ENCODE measurements at regions not wholly inside any gene's neighbourhood (a gene's known extent, or its start where the extent isn't known, plus 50 kb on each side); places are given as distances from the start of the nearest gene placed in this dataset.

GRCh38 chr10:27601503-27601902, 97.4 kb downstream of the RAB18 start:
- TF ChIP-seq CEBPB (IDR thresholded peaks at IDR 0.05; ENCODE audit: low read depth), result no peak
- TF ChIP-seq ZFX (IDR thresholded peaks at IDR 0.05), result no peak
- TF ChIP-seq REST (IDR thresholded peaks at IDR 0.05; ENCODE audit: low read depth), result no peak
- TF ChIP-seq CTCF (IDR thresholded peaks at IDR 0.05 in 2 of 3, conservative IDR thresholded peaks at IDR 0.05 in 1 of 3; ENCODE audit: borderline replicate concordance in 1 of 3, insufficient read depth in 1 of 3, low read depth in 2 of 3, low read length in 2 of 3), result no peak
- TF ChIP-seq POLR2AphosphoS5 (IDR thresholded peaks at IDR 0.05; ENCODE audit: low read depth, low read length), result no peak
- TF ChIP-seq POLR2A (IDR thresholded peaks at IDR 0.05; ENCODE audit: borderline replicate concordance, extremely low read depth, insufficient read depth, insufficient read length), result no peak
- no peak for TF ChIP-seq FOSL1 (IDR thresholded peaks at IDR 0.05; ENCODE audit: low read depth)
- no peak for TF ChIP-seq CBX3 (IDR thresholded peaks at IDR 0.05; ENCODE audit: low read depth)
- no peak for TF ChIP-seq JUND (IDR thresholded peaks at IDR 0.05)
- TF ChIP-seq RAD21 (IDR thresholded peaks at IDR 0.05; ENCODE audit: low read depth), result no peak
